ENCODE measurements at regions not wholly inside any gene's neighbourhood (a gene's known extent, or its start where the extent isn't known, plus 50 kb on each side); places are given as distances from the start of the nearest gene placed in this dataset.

DNA sequence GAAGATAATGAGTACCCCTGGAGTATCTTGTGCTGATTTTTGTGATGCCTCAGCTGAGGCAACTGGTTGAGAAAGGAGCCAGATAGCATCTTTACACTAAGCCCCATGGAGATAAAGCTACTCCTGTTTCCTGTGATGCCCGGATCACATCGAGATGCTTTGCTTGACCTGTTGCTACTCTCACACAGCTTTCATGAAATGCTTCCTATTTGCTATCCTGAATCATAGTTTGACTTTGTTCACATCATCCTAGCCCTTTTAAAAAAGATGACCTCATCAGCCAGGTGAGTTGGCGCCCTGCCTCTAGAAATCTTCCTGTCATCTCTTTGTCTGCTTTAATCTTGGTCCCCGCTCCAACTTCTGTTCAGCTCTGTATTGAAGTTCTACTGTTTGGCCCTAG lies 409.6 kb upstream of the TBL1XR1 start:
- H3K4me3 ChIP-seq (ENCODE audit: low read length in 3 of 3) = no peak overlapping the region
- H3K9me3 ChIP-seq (ENCODE audit: control insufficient read depth in 3 of 3, low read length in 3 of 3) = no peaks in the 10 kb centered on the region
- H3K4me1 ChIP-seq (ENCODE audit: control insufficient read depth in 3 of 3, insufficient read depth in 3 of 3, low read length in 3 of 3) = peaks cover 0 to 9% (median 7%) of the 10 kb centered on the region in 3 donors
- H3K27me3 ChIP-seq (ENCODE audit: control insufficient read depth in 3 of 3, insufficient read depth in 3 of 3, low read length in 3 of 3) = no peaks in the 10 kb centered on the region
- no peak overlapping the region for H3K27ac ChIP-seq (ENCODE audit: low read depth, low read length)
- no peaks in the 10 kb centered on the region for H3K36me3 ChIP-seq (ENCODE audit: control insufficient read depth in 3 of 3, insufficient read depth in 3 of 3, low read length in 3 of 3)
- no peak overlapping the region for H3K9ac ChIP-seq (ENCODE audit: low read depth in 1 of 3, low read length in 3 of 3)

DNA sequence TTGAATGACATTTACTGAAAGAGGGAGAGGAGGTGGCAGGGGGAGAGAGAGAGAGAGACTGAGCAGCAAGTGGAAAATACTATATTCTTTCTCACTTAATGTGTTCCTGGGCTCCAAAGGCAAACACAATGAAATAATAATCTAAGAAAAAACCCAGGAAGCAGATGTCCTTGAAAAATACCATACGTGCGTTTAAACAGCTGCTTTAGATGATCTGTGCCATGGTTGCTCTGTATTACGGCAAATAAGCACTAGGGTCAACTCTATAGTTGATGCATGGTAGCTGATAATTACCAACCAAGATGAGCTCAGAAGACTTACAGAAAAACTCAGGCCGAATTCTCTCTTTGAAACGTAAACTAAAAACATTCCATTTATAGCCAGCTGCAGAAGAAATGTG lies 410.3 kb upstream of the TBL1XR1 start:
- H3K27me3 ChIP-seq (ENCODE audit: control insufficient read depth in 3 of 3, insufficient read depth in 3 of 3, low read length in 3 of 3) = no peaks in the 10 kb centered on the region
- H3K9ac ChIP-seq (ENCODE audit: low read depth in 1 of 3, low read length in 3 of 3) = no peak overlapping the region
- H3K4me1 ChIP-seq (ENCODE audit: control insufficient read depth in 3 of 3, insufficient read depth in 3 of 3, low read length in 3 of 3) = peaks cover 0 to 8% (median 8%) of the 10 kb centered on the region in 3 donors
- H3K36me3 ChIP-seq (ENCODE audit: control insufficient read depth in 3 of 3, insufficient read depth in 3 of 3, low read length in 3 of 3) = no peaks in the 10 kb centered on the region
- H3K4me3 ChIP-seq (ENCODE audit: low read length in 3 of 3) = no peak overlapping the region
- H3K27ac ChIP-seq (ENCODE audit: low read depth, low read length) = no peak overlapping the region
- no peaks in the 10 kb centered on the region for H3K9me3 ChIP-seq (ENCODE audit: control insufficient read depth in 3 of 3, low read length in 3 of 3)

DNA sequence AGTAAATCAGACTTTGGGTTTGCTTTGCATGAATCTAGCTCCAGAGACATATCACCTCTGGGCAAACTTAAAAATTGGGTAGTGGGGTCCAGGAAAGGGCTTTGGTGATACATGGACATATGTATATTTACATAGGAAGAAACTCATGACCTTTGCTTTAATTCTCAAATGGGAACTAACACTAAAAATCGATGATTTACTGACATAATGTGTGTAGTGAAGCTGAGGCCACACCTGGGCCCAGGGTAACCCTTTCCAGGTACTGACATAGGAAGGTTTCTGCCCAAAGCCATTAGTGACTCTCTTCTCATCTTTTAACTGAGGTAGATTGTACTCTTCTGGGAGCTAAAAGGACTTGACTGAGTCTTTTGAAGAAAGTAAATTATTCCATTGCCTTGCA lies 411.2 kb upstream of the TBL1XR1 start:
- peaks cover 0 to 8% (median 3%) of the 10 kb centered on the region in 3 donors for H3K4me1 ChIP-seq (ENCODE audit: control insufficient read depth in 3 of 3, insufficient read depth in 3 of 3, low read length in 3 of 3)
- no peaks in the 10 kb centered on the region for H3K9me3 ChIP-seq (ENCODE audit: control insufficient read depth in 3 of 3, low read length in 3 of 3)
- H3K27ac ChIP-seq (ENCODE audit: low read depth, low read length) = no peak overlapping the region
- H3K27me3 ChIP-seq (ENCODE audit: control insufficient read depth in 3 of 3, insufficient read depth in 3 of 3, low read length in 3 of 3) = no peaks in the 10 kb centered on the region
- H3K4me3 ChIP-seq (ENCODE audit: low read length in 3 of 3) = no peak overlapping the region
- H3K9ac ChIP-seq (ENCODE audit: low read depth in 1 of 3, low read length in 3 of 3) = no peak overlapping the region
- H3K36me3 ChIP-seq (ENCODE audit: control insufficient read depth in 3 of 3, insufficient read depth in 3 of 3, low read length in 3 of 3) = no peaks in the 10 kb centered on the region

DNA sequence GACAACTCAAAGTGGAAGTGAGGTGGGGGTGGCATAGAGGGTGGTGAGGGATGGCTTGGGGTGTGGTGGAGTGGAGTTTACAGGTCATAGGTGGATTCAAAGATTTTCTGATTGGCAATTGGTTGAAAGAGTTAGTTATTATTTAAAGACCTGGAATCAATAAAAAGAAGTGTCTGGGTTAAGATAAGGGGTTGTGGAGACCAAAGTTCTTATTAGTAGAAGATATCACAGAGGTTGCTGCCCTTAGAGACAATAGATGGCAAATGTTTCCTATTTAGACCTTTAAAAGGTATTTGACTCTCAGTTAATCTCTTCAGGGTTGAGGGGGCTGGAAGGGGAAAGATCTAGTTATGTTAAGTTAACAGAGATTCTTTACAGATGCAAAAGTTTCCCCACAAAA lies 412.3 kb upstream of the TBL1XR1 start:
- Histone ChIP-seq H3K4me3 (ENCODE audit: low read length in 3 of 3) (no peak overlapping the region), H3K27ac (ENCODE audit: low read depth, low read length) (no peak overlapping the region), H3K4me1 (ENCODE audit: control insufficient read depth in 3 of 3, insufficient read depth in 3 of 3, low read length in 3 of 3) (peaks cover 0 to 8% (median 3%) of the 10 kb centered on the region in 3 donors), H3K36me3 (ENCODE audit: control insufficient read depth in 3 of 3, insufficient read depth in 3 of 3, low read length in 3 of 3) (no peaks in the 10 kb centered on the region), H3K27me3 (ENCODE audit: control insufficient read depth in 3 of 3, insufficient read depth in 3 of 3, low read length in 3 of 3) (no peaks in the 10 kb centered on the region), H3K9me3 (ENCODE audit: control insufficient read depth in 3 of 3, low read length in 3 of 3) (no peaks in the 10 kb centered on the region), H3K9ac (ENCODE audit: low read depth in 1 of 3, low read length in 3 of 3) (no peak overlapping the region)

DNA sequence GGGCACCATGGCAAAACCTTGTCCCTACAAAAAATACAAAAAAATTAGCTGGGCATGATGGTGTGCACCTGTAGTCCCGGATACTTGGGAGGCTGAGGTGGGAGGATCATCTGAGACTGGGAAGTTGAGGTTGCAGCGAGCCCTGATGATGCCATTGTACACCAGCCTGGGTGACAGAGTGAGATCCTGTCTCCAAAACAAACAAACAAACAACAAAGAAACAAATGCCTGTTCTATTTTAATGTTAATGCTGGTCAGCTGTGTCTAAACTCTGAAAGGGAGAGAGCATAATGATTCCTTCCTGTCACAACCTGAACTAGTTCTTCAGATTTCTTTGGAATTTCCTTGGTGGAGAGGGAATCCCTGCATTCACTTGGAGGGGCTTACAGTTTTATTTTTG lies 413.0 kb upstream of the TBL1XR1 start:
- no peaks in the 10 kb centered on the region for H3K9me3 ChIP-seq (ENCODE audit: control insufficient read depth in 3 of 3, low read length in 3 of 3)
- no peaks in the 10 kb centered on the region for H3K27me3 ChIP-seq (ENCODE audit: control insufficient read depth in 3 of 3, insufficient read depth in 3 of 3, low read length in 3 of 3)
- no peak overlapping the region for H3K9ac ChIP-seq (ENCODE audit: low read depth in 1 of 3, low read length in 3 of 3)
- no peak overlapping the region for H3K4me3 ChIP-seq (ENCODE audit: low read length in 3 of 3)
- H3K36me3 ChIP-seq (ENCODE audit: control insufficient read depth in 3 of 3, insufficient read depth in 3 of 3, low read length in 3 of 3) = no peaks in the 10 kb centered on the region
- H3K27ac ChIP-seq (ENCODE audit: low read depth, low read length) = no peak overlapping the region
- H3K4me1 ChIP-seq (ENCODE audit: control insufficient read depth in 3 of 3, insufficient read depth in 3 of 3, low read length in 3 of 3) = peaks cover 0 to 9% (median 3%) of the 10 kb centered on the region in 3 donors

DNA sequence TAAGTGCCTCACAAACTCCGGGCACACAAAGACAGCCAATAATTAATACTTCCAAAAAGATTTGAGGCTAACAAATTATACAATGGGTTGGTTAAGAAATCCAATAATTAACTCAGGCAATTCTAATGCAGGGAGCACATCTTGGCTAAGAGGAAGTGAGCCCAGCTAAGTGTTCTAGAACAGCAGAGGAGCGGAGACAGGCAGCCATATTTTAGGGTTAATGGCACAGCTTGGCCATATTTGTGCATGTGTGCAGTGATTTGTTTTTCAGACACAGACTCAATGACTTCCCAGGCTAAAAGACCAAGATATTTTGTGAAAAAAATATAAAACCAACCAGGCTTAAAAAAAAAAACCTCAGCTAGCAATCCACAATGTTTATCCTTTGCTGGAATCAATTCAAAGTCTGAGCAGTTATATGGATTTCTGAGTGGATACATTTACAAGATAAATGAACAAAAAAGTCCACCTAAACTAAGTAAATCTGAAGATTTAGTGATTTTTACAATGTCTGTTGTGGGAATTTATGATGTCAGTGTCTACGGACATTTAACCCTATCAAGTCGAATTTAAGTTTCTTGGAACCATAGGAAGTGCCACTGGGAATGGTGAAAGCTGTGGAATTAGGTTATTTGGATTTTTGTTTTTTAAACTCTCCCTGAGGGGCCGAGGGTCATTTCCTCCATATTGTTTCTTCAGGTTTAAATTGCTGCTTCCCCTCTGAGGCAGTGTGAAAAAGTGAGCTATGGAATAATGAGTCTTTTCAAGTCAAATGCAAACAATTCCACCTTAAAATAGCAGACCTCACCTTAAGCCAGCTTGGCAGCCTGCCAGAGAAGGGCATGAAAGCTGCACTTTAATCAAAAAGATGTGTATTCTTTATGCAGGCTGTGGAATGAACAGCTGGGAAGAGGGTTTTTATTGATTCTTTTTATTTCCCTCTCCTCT lies 413.7 kb upstream of the TBL1XR1 start:
- no peaks in the 10 kb centered on the region for H3K9me3 ChIP-seq (ENCODE audit: control insufficient read depth in 3 of 3, low read length in 3 of 3)
- no peak overlapping the region for H3K9ac ChIP-seq (ENCODE audit: low read depth in 1 of 3, low read length in 3 of 3)
- H3K4me1 ChIP-seq (ENCODE audit: control insufficient read depth in 3 of 3, insufficient read depth in 3 of 3, low read length in 3 of 3) = peaks cover 0 to 12% (median 3%) of the 10 kb centered on the region in 3 donors
- no peaks in the 10 kb centered on the region for H3K36me3 ChIP-seq (ENCODE audit: control insufficient read depth in 3 of 3, insufficient read depth in 3 of 3, low read length in 3 of 3)
- no peak overlapping the region for H3K27ac ChIP-seq (ENCODE audit: low read depth, low read length)
- no peaks in the 10 kb centered on the region for H3K27me3 ChIP-seq (ENCODE audit: control insufficient read depth in 3 of 3, insufficient read depth in 3 of 3, low read length in 3 of 3)
- no peak overlapping the region for H3K4me3 ChIP-seq (ENCODE audit: low read length in 3 of 3)

DNA sequence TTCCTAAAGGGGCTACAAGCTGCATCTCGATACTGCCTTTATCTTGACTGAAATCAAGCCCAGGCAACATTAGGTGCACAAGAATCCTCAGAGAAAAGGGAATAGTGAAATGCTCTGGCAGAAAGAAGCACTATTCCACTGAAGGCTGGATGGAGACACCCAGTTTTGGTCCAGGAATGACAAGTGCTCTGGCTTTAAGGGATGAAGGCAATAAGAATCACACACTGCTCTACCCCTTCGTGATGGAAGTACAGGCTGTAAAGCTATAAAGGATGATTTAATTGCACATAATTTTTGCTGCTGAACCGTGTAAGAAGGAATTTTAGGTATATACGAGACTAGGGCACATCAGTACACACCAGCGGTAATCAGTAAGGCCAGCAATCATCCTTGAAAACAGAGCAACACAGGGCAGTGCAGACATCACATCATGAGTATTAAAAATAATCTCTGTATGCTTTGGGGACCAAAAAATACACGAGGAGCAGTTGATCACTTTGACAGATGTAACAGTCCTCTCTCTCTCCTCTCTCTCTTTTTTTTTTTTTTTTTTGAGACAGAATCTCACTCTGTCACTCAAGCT lies 414.6 kb upstream of the TBL1XR1 start:
- Histone ChIP-seq H3K9ac (ENCODE audit: low read depth in 1 of 3, low read length in 3 of 3) (no peak overlapping the region), H3K36me3 (ENCODE audit: control insufficient read depth in 3 of 3, insufficient read depth in 3 of 3, low read length in 3 of 3) (no peaks in the 10 kb centered on the region), H3K27me3 (ENCODE audit: control insufficient read depth in 3 of 3, insufficient read depth in 3 of 3, low read length in 3 of 3) (no peaks in the 10 kb centered on the region), H3K4me1 (ENCODE audit: control insufficient read depth in 3 of 3, insufficient read depth in 3 of 3, low read length in 3 of 3) (peaks cover 0 to 12% (median 3%) of the 10 kb centered on the region in 3 donors), H3K9me3 (ENCODE audit: control insufficient read depth in 3 of 3, low read length in 3 of 3) (no peaks in the 10 kb centered on the region), H3K4me3 (ENCODE audit: low read length in 3 of 3) (no peak overlapping the region), H3K27ac (ENCODE audit: low read depth, low read length) (no peak overlapping the region)

DNA sequence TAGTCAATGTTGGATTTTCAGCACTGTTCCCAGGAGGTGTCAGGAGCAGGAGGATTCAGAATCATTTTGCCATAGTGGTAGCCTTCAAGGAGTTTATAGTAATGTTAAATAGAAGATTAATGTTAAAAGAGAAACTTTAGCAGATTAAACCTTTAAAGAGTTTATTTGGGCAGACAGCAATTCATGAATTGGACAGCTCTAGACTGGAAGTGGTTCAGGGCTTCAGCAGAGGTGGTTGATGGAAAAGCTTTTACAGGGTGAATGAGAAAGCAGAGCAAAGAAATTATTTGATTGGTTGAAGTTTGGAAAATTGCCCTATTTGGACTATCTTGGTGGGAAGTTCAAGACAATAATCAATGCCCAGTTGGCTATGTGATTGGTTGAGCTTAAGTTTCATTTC lies 416.6 kb upstream of the TBL1XR1 start:
- H3K4me1 ChIP-seq (ENCODE audit: control insufficient read depth in 3 of 3, insufficient read depth in 3 of 3, low read length in 3 of 3) = peaks cover 0 to 17% (median 0%) of the 10 kb centered on the region in 3 donors
- no peak overlapping the region for H3K4me3 ChIP-seq (ENCODE audit: low read length in 3 of 3)
- H3K9ac ChIP-seq (ENCODE audit: low read depth in 1 of 3, low read length in 3 of 3) = no peak overlapping the region
- H3K36me3 ChIP-seq (ENCODE audit: control insufficient read depth in 3 of 3, insufficient read depth in 3 of 3, low read length in 3 of 3) = no peaks in the 10 kb centered on the region
- no peaks in the 10 kb centered on the region for H3K9me3 ChIP-seq (ENCODE audit: control insufficient read depth in 3 of 3, low read length in 3 of 3)
- no peaks in the 10 kb centered on the region for H3K27me3 ChIP-seq (ENCODE audit: control insufficient read depth in 3 of 3, insufficient read depth in 3 of 3, low read length in 3 of 3)
- no peak overlapping the region for H3K27ac ChIP-seq (ENCODE audit: low read depth, low read length)

DNA sequence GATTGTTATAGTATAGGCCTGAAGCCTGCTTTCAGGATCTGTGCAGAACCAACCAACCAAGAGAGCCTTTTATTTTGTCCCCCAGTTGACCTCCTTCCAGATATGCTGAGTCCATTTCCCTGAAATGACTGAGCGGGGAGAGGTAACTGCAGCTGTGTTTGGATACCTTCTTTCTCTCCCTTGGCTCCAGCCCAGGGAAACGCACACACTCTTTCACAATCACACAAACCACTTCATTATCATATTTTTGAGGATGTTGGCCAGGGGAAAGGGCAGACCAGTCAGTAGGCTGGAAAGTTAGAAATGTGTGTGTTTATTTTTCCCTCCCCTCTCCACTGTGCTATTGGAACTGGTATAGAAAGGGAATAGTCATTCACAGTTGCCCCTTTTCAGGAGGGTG lies 417.7 kb upstream of the TBL1XR1 start:
- Histone ChIP-seq H3K4me1 (ENCODE audit: control insufficient read depth in 3 of 3, insufficient read depth in 3 of 3, low read length in 3 of 3) (peaks cover 0 to 22% (median 3%) of the 10 kb centered on the region in 3 donors), H3K27ac (ENCODE audit: low read depth, low read length) (no peak overlapping the region), H3K9ac (ENCODE audit: low read depth in 1 of 3, low read length in 3 of 3) (no peak overlapping the region), H3K4me3 (ENCODE audit: low read length in 3 of 3) (no peak overlapping the region), H3K9me3 (ENCODE audit: control insufficient read depth in 3 of 3, low read length in 3 of 3) (no peaks in the 10 kb centered on the region), H3K27me3 (ENCODE audit: control insufficient read depth in 3 of 3, insufficient read depth in 3 of 3, low read length in 3 of 3) (no peaks in the 10 kb centered on the region), H3K36me3 (ENCODE audit: control insufficient read depth in 3 of 3, insufficient read depth in 3 of 3, low read length in 3 of 3) (no peaks in the 10 kb centered on the region)

Measured in skeletal muscle tissue (tissue), 3 donors.